H9 (cell line): ENCODE measurements at regions not wholly inside any gene's neighbourhood (a gene's known extent, or its start where the extent isn't known, plus 50 kb on each side); places are given as distances from the start of the nearest gene placed in this dataset.

ENCODE experiments used
- DNase-seq: peaks from one replicate; pipeline ENCODE4 v3.0.0-alpha.2; 2017
- H2AFZ ChIP-seq: one replicate; pipeline ENCODE4 v1.6.1; 2013; ENCODE audit warnings: mild to moderate bottlenecking, low read length, control low read depth, moderate library complexity
- H2AK5ac ChIP-seq: 2 replicates; pipeline ENCODE4 v1.6.1; 2013; ENCODE audit warnings: low read length, control low read depth, mixed read lengths; ENCODE audit not compliant: insufficient read length
- H2BK120ac ChIP-seq: one replicate; pipeline ENCODE4 v1.6.1; 2013; ENCODE audit warnings: low read depth, mild to moderate bottlenecking, low read length, control low read depth, inconsistent platforms; ENCODE audit not compliant: poor library complexity, severe bottlenecking
- H2BK12ac ChIP-seq: 2 replicates; pipeline ENCODE4 v1.6.1; 2013; ENCODE audit warnings: low read length, control low read depth, mixed read lengths, low read depth; ENCODE audit not compliant: insufficient read length
- H2BK15ac ChIP-seq: 2 replicates; pipeline ENCODE4 v1.6.1; 2013; ENCODE audit warnings: low read depth, low read length, control low read depth
- H2BK20ac ChIP-seq: one replicate; pipeline ENCODE4 v1.6.1; 2013; ENCODE audit warnings: low read depth, mild to moderate bottlenecking, low read length, control low read depth, inconsistent platforms; ENCODE audit not compliant: poor library complexity, severe bottlenecking
- H2BK5ac ChIP-seq: 2 replicates; pipeline ENCODE4 v1.6.1; 2013; ENCODE audit warnings: low read length, control low read depth, mixed read lengths; ENCODE audit not compliant: insufficient read length
- H3K14ac ChIP-seq: 2 replicates; pipeline ENCODE4 v1.6.1; 2013; ENCODE audit warnings: low read length, control low read depth; ENCODE audit not compliant: insufficient read depth
- H3K18ac ChIP-seq: 2 replicates; pipeline ENCODE4 v1.6.1; 2013; ENCODE audit warnings: low read depth, mild to moderate bottlenecking, mixed read lengths, low read length, control low read depth; ENCODE audit not compliant: insufficient read length
- H3K23ac ChIP-seq: 2 replicates; pipeline ENCODE4 v1.6.1; 2013; ENCODE audit warnings: low read length, control low read depth, mixed read lengths, low read depth; ENCODE audit not compliant: insufficient read length
- H3K23me2 ChIP-seq: 2 replicates; pipeline ENCODE4 v1.6.1; 2013; ENCODE audit warnings: low read depth, mild to moderate bottlenecking, mixed read lengths, low read length, control low read depth; ENCODE audit not compliant: insufficient read length, poor library complexity, severe bottlenecking
- H3K27ac ChIP-seq: 2 replicates; pipeline ENCODE4 v1.5.1; 2013; ENCODE audit warnings: low read length, control low read depth, mixed read lengths, low read depth; ENCODE audit not compliant: insufficient read length
- H3K27me3 ChIP-seq: 2 replicates; pipeline ENCODE4 v1.6.1; 2013; ENCODE audit warnings: low read length, control low read depth, inconsistent platforms; ENCODE audit not compliant: insufficient read depth
- H3K4ac ChIP-seq: 2 replicates; pipeline ENCODE4 v1.6.1; 2013; ENCODE audit warnings: low read depth, mild to moderate bottlenecking, control low read depth, inconsistent platforms, low read length, moderate library complexity
- H3K4me1 ChIP-seq: 2 replicates; pipeline ENCODE4 v1.6.1; 2013; ENCODE audit warnings: low read length, control low read depth, inconsistent platforms; ENCODE audit not compliant: insufficient read depth
- H3K4me2 ChIP-seq: 2 replicates; pipeline ENCODE4 v1.6.1; 2013; ENCODE audit warnings: low read length, control low read depth, mixed read lengths; ENCODE audit not compliant: insufficient read length, insufficient read depth
- H3K56ac ChIP-seq: 2 replicates; pipeline ENCODE4 v1.6.1; 2013; ENCODE audit warnings: low read depth, mild to moderate bottlenecking, mixed read lengths, low read length, control low read depth; ENCODE audit not compliant: insufficient read length
- H3K79me1 ChIP-seq: 2 replicates; pipeline ENCODE4 v1.6.1; 2013; ENCODE audit warnings: low read depth, mild to moderate bottlenecking, moderate library complexity, low read length, control low read depth, inconsistent platforms; ENCODE audit not compliant: insufficient read depth, poor library complexity, severe bottlenecking
- H3K79me2 ChIP-seq: 2 replicates; pipeline ENCODE4 v1.6.1; 2013; ENCODE audit warnings: low read length, control low read depth, inconsistent platforms; ENCODE audit not compliant: insufficient read depth
- H3K9ac ChIP-seq: 2 replicates; pipeline ENCODE4 v1.6.1; 2013; ENCODE audit warnings: low read length, control low read depth, mixed read lengths; ENCODE audit not compliant: insufficient read length; ENCODE audit errors: extremely low read depth
- H3K9me3 ChIP-seq: one replicate; pipeline ENCODE4 v1.6.1; 2013; ENCODE audit warnings: low read depth, low read length, inconsistent platforms; ENCODE audit not compliant: control insufficient read depth
- H3T11ph ChIP-seq: one replicate; pipeline ENCODE4 v1.6.1; 2013; ENCODE audit warnings: mild to moderate bottlenecking, low read length, control low read depth, inconsistent platforms
- H4K20me1 ChIP-seq: one replicate; pipeline ENCODE4 v1.6.1; 2013; ENCODE audit not compliant: control insufficient read depth, insufficient read length, insufficient read depth
- H4K5ac ChIP-seq: 2 replicates; pipeline ENCODE4 v1.6.1; 2013; ENCODE audit warnings: low read depth, mild to moderate bottlenecking, mixed read lengths, low read length, control low read depth; ENCODE audit not compliant: insufficient read length
- H4K8ac ChIP-seq: replicated peaks from 2 replicates; pipeline ENCODE4 v1.6.1; 2013; ENCODE audit warnings: low read length, control low read depth, mixed read lengths, low read depth; ENCODE audit not compliant: insufficient read length
- H4K91ac ChIP-seq: 2 replicates; pipeline ENCODE4 v1.6.1; 2013; ENCODE audit warnings: low read depth, mild to moderate bottlenecking, moderate library complexity, mixed read lengths, low read length, control low read depth; ENCODE audit not compliant: insufficient read length
- H3K27ac Mint-ChIP-seq, 3 experiments: 2 replicates in 2 of 3; 3 replicates in 1 of 3; pipeline ENCODE4 v1.8.0; 2020 to 2021; ENCODE audit warnings: mixed read lengths in 3 of 3, mild to moderate bottlenecking in 1 of 3, moderate library complexity in 1 of 3
- H3K27me3 Mint-ChIP-seq: 2 replicates; pipeline ENCODE4 v1.8.0; 2021; ENCODE audit warnings: low read depth, mild to moderate bottlenecking, moderate library complexity, mixed read lengths
- H3K36me3 Mint-ChIP-seq, 3 experiments: 2 replicates in 2 of 3; 3 replicates in 1 of 3; pipeline ENCODE4 v1.8.0; 2020 to 2021; ENCODE audit warnings: low read depth in 3 of 3, mixed read lengths in 3 of 3; ENCODE audit not compliant: insufficient read depth in 1 of 3
- H3K4me1 Mint-ChIP-seq, 2 experiments: 2 replicates each; pipeline ENCODE4 v1.8.0; 2020; ENCODE audit warnings: mixed read lengths in 2 of 2
- H3K4me3 Mint-ChIP-seq, 2 experiments: 2 replicates in 1 of 2; 3 replicates in 1 of 2; pipeline ENCODE4 v1.8.0; 2020 to 2021; ENCODE audit warnings: mild to moderate bottlenecking in 2 of 2, mixed read lengths in 2 of 2, moderate library complexity in 1 of 2
- H3K9me3 Mint-ChIP-seq, 2 experiments: 2 replicates in 1 of 2; 3 replicates in 1 of 2; pipeline ENCODE4 v1.8.0; 2020; ENCODE audit warnings: mild to moderate bottlenecking in 2 of 2, mixed read lengths in 2 of 2, moderate library complexity in 1 of 2
- WGBS: extraction: QIAGEN DNeasy Blood & Tissue Kit; methylation state at CpG from one replicate; pipeline ENCODE4 v1.1.7; 2013; ENCODE audit warnings: missing lambda C conversion rate, low lambda C conversion rate, mixed read lengths; ENCODE audit not compliant: insufficient read length; ENCODE audit errors: extremely low coverage; 5-methylcytosine and 5-hydroxymethylcytosine counted together
- TF ChIP-seq, protein P1 (sequence below): fragments of 200-600 bp; sonication (generic); conservative IDR thresholded peaks from 3 replicates; pipeline ENCODE4 v1.8.0; 2021; ENCODE audit warnings: antibody characterized with exemption, mild to moderate bottlenecking

DNA sequence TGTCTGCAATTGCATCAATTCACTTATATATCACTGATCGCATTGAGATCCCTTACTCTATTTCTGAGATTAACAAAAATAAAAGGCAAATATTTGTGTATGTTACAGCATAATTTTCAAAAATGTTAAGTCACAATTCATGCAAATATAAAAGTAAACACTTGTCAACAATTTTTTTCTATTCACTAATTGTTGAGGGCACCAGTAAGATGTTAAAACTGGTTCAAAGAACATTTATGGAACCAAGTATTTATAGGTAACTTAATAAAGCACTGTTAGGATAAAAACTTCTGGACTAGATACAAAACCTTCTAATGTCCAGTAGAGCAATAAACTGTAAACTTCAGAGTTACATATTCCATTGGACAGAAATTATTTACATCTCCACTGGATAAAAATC lies 586.1 kb upstream of the AUTS2 start:
- H3K27me3 ChIP-seq = no peaks in the 10 kb centered on the region
- no peak overlapping the region for H4K5ac ChIP-seq
- Mint-ChIP-seq H3K27me3 (no peaks in the 10 kb centered on the region), H3K9me3 (peaks cover 3 to 17% of the 10 kb centered on the region in 2 experiments; a peak in 4 of 5 replicates), H3K36me3 (0 out of 7 replicates have a peak, but pooled peaks cover 0 to 7% (median 2%) of the 10 kb centered on the region in 3 experiments), H3K4me1 (no peaks in the 10 kb centered on the region), H3K27ac (no peak overlapping the region), H3K4me3 (no peak overlapping the region)
- no peaks in the 10 kb centered on the region for H3K79me1 ChIP-seq
- H2BK120ac ChIP-seq = no peak overlapping the region
- H3T11ph ChIP-seq = no peak overlapping the region
- H2BK15ac ChIP-seq = no peak overlapping the region
- no peak overlapping the region for H3K4ac ChIP-seq
- no peaks in the 10 kb centered on the region for H3K79me2 ChIP-seq
- no peak overlapping the region for H3K9ac ChIP-seq
- H2BK5ac ChIP-seq = no peak overlapping the region
- no peak for DNase-seq
- H3K18ac ChIP-seq = no peak overlapping the region
- H3K4me1 ChIP-seq = no peaks in the 10 kb centered on the region
- H4K20me1 ChIP-seq = no peaks in the 10 kb centered on the region
- no peak overlapping the region for H4K8ac ChIP-seq
- no peaks in the 10 kb centered on the region for H3K23me2 ChIP-seq
- TF ChIP-seq, protein P1, sequence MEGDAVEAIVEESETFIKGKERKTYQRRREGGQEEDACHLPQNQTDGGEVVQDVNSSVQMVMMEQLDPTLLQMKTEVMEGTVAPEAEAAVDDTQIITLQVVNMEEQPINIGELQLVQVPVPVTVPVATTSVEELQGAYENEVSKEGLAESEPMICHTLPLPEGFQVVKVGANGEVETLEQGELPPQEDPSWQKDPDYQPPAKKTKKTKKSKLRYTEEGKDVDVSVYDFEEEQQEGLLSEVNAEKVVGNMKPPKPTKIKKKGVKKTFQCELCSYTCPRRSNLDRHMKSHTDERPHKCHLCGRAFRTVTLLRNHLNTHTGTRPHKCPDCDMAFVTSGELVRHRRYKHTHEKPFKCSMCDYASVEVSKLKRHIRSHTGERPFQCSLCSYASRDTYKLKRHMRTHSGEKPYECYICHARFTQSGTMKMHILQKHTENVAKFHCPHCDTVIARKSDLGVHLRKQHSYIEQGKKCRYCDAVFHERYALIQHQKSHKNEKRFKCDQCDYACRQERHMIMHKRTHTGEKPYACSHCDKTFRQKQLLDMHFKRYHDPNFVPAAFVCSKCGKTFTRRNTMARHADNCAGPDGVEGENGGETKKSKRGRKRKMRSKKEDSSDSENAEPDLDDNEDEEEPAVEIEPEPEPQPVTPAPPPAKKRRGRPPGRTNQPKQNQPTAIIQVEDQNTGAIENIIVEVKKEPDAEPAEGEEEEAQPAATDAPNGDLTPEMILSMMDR = no peak
- H2BK20ac ChIP-seq = no peak overlapping the region
- H2BK12ac ChIP-seq = no peak overlapping the region
- H2AFZ ChIP-seq = no peak overlapping the region
- no peak overlapping the region for H2AK5ac ChIP-seq
- no peaks in the 10 kb centered on the region for H3K9me3 ChIP-seq
- H3K4me2 ChIP-seq = no peak overlapping the region
- no peak overlapping the region for H3K23ac ChIP-seq
- H4K91ac ChIP-seq = no peak overlapping the region
- H3K14ac ChIP-seq = no peak overlapping the region
- no peak overlapping the region for H3K56ac ChIP-seq
- no peak overlapping the region for H3K27ac ChIP-seq
- WGBS = no CpG with 5 or more reads among the region's 1 CpG
